SHP77 treated with DMSO at 0.1 percent for 48 hours (cell line): ENCODE measurements at regions not wholly inside any gene's neighbourhood (a gene's known extent, or its start where the extent isn't known, plus 50 kb on each side); places are given as distances from the start of the nearest gene placed in this dataset.

ENCODE experiments used
- DNase-seq: peaks from one replicate; lab custom pipeline; 2025; lab: John Stamatoyannopoulos, UW

GRCh38 chr13:39159846-39160370, 121.7 kb downstream of the NHLRC3 start:
- no peak for DNase-seq

- DNase-seq, result no peak
Measured at GRCh38 chr13:39167018-39167417, 128.8 kb downstream of the NHLRC3 start.

GRCh38 chr13:39170711-39171110, 132.5 kb downstream of the NHLRC3 start:
- no peak for DNase-seq

- DNase-seq, result no peak
Measured at GRCh38 chr13:39185326-39185725, 147.1 kb downstream of the NHLRC3 start.

- no peak for DNase-seq
Measured at GRCh38 chr13:39186205-39186875, 148.1 kb downstream of the NHLRC3 start.

GRCh38 chr13:39189778-39190177, 151.5 kb downstream of the NHLRC3 start:
- DNase-seq, result no peak

- DNase-seq, result no peak
Measured at GRCh38 chr13:39196965-39197646, 158.8 kb downstream of the NHLRC3 start.

- no peak for DNase-seq
Measured at GRCh38 chr13:39197647-39198007, 159.4 kb downstream of the NHLRC3 start.

- DNase-seq, result no peak
Measured at GRCh38 chr13:39200249-39200910, 162.1 kb downstream of the NHLRC3 start.

GRCh38 chr13:39201180-39201579, 162.9 kb downstream of the NHLRC3 start:
- DNase-seq, result no peak

- no peak for DNase-seq
Measured at GRCh38 chr13:39202746-39203145, 164.5 kb downstream of the NHLRC3 start.

- DNase-seq, result no peak
Measured at GRCh38 chr13:39208636-39209035, 170.4 kb downstream of the NHLRC3 start.

GRCh38 chr13:39209731-39210531, 171.7 kb downstream of the NHLRC3 start:
- DNase-seq, result no peak

- DNase-seq, result no peak
Measured at GRCh38 chr13:39210961-39211534, 172.8 kb downstream of the NHLRC3 start.

- no peak for DNase-seq
Measured at GRCh38 chr13:39215971-39216370, 177.7 kb downstream of the NHLRC3 start.

- DNase-seq, result no peak
Measured at GRCh38 chr13:39217471-39217870, 179.2 kb downstream of the NHLRC3 start.

- no peak for DNase-seq
Measured at GRCh38 chr13:39224671-39225240, 186.5 kb downstream of the NHLRC3 start.

- no peak for DNase-seq
Measured at GRCh38 chr13:39225860-39226259, 187.6 kb downstream of the NHLRC3 start.

- no peak for DNase-seq
Measured at GRCh38 chr13:39226359-39226758, 188.1 kb downstream of the NHLRC3 start.

- DNase-seq, result no peak
Measured at GRCh38 chr13:39232401-39232980, 194.2 kb downstream of the NHLRC3 start.

GRCh38 chr13:39232999-39233398, 194.7 kb downstream of the NHLRC3 start:
- no peak for DNase-seq
